NCI-H2081 treated with DMSO at 0.1 percent for 48 hours (cell line): ENCODE measurements at regions not wholly inside any gene's neighbourhood (a gene's known extent, or its start where the extent isn't known, plus 50 kb on each side); places are given as distances from the start of the nearest gene placed in this dataset.
"Not testable (repeated sequence)": the region's sequence is repeated elsewhere in the genome, so short reads cannot be mapped to it uniquely, and the experiment has no call there.

ENCODE experiments used
- DNase-seq: peaks from one replicate; lab custom pipeline; 2025; lab: John Stamatoyannopoulos, UW

DNA sequence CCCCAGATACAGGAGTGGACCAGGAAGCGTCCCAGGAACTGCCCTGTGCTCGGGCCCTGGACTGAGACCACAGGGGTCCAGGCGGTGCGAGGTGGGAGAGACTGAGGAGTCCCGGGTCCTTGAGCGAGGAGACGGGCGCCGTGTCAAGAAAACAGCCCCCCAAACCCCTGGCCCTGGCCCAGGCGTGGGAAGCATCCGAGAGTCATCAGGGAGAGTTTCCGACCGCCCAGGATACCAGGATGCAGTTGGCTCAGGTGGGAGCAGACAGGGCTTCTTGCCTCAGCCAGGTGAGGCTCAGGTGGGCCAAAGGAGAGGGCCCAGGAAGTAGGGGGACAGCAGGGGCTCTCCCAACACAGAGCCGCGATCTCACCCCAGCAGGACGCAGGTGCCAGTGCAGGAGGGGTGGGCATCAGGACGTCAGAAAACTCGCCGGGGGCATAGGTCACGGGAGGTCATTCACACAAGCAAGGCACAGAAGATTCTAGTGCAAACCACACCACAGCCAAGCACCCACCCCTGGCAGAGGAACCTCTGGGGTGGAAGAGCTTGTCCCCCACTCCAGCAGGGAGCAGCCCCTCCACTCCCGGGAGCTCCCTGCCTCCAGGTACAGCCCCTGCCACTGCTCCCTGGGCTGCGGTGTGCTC lies 102.5 kb upstream of the EIF5 start:
- no peak for DNase-seq

- no peak for DNase-seq
Observed at GRCh38 chr14:103232031-103232808, 101.8 kb upstream of the EIF5 start.

GRCh38 chr14:103232831-103233319 lies 101.2 kb upstream of the EIF5 start:
- DNase-seq: peak; percentile 43

GRCh38 chr14:103233328-103233727 lies 100.7 kb upstream of the EIF5 start:
- no peak for DNase-seq

DNA sequence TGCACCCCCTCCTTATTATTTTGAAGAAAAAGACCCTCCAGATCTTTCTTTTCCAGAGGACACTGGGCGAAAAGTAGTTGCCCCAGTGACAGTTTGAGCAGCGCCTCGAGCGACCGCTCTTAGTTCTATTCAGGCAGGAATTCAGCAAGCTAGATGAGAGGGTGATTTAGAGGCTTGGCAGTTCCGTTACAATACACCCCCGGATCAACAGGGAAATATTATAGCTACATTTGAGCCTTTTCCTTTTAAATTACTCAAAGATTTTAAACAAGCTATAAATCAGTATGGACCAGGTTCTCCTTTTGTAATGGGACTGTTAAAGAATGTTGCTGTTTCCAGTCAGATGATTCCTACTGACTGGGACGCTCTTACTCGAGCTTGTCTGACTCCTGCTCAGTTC lies 99.2 kb upstream of the EIF5 start:
- not testable (repeated sequence) for DNase-seq

DNA sequence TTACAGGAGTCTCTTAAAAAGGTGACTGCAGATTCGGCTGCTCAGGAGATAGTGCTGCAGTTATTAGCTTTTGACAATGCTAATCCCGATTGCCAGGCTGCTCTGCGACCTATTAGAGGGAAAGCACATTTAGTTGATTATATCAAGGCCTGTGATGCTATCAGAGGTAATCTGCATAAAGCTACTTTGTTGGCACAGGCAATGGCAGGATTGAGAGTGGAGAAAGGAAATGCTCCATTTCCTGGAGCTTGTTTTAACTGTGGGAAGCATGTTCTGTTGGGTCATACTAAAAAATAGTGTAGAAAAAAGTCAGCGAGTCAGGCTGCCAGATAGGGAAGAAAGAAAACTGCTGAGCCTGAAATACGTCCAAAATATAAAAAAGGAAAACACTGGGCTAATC lies 98.5 kb upstream of the EIF5 start:
- DNase-seq: not testable (repeated sequence)

GRCh38 chr14:103239751-103240150 lies 94.3 kb upstream of the EIF5 start:
- DNase-seq: no peak

DNA sequence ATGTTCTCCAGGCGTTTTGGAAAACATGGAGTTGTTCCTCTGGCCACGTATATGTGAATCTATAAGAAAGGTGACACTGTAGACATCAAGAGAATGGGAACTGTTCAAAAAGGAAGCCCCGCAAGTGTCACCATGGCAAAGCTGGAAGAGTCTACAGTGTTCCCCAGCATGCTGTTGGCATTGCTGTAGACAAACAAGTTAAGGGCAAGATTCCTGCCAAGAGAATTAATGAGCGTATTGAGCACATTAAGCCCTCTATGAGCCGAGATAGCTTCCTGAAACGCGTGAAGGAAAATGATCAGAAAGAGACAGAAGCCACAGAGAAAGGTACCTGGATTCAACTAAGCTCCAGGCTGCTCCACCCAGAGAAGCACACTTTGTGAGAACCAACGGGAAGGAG lies 92.5 kb upstream of the EIF5 start:
- no peak for DNase-seq

GRCh38 chr14:103243764-103244737 lies 90.0 kb upstream of the EIF5 start:
- no peak for DNase-seq

DNA sequence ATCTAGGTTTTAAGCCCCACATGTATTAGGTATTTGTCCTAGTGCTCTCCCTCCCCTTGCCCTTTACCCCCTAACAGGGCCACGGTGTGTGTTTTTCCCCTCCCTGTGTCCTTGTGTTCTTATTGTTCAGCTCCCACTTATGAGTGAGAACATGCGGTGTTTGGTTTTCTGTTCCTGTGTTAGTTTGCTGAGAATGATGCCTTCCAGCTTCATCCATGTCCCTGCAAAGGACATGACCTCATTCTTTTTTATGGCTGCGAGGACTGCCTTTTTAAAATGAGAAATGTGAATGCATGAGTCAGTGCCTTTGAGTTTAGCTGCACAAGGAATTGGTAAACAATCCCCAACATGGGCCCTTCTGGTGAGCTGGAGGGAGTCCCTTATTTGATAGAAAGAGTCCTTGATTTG lies 88.4 kb upstream of the EIF5 start:
- not testable (repeated sequence) for DNase-seq

DNA sequence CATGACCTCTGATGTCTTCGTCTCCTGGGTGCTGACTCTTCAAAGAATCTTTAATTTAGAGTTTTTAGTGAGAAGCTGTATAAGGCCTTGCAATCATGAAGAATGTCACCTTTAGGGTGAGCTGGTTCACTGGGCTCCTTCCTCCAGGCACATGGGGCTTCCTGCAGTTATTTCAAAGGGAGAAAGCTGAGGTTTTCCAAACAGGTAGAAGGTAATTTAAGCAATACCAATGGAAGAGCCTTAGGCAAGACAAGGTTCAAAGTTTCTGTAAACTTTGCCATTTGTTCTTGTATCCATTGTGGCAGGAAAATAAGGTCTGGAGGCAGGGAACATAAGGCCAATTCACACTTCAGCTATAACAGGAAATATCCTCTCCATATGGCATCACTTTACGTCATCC lies 88.0 kb upstream of the EIF5 start:
- DNase-seq: no peak

- DNase-seq: no peak
Observed at GRCh38 chr14:103247169-103247606, 86.8 kb upstream of the EIF5 start.

DNA sequence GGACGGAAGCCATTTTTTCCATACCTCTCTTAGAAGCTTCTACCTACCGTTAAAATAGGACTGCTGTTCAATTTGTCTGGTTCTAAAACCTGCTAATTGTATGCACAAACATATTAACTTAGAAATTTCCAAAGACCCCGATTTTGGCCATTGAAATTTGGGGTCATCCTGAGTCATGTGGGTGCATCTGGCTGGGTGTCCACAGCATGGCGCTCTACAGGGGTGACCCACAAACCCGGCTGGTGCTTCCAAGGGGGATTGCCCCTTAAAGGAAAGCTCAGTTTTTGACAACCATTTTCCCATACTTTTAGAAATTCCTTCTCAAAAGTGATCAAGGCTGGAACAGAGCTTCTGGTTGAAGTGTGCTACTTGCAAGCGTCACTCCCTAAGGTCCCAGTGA lies 83.9 kb upstream of the EIF5 start:
- no peak for DNase-seq

DNA sequence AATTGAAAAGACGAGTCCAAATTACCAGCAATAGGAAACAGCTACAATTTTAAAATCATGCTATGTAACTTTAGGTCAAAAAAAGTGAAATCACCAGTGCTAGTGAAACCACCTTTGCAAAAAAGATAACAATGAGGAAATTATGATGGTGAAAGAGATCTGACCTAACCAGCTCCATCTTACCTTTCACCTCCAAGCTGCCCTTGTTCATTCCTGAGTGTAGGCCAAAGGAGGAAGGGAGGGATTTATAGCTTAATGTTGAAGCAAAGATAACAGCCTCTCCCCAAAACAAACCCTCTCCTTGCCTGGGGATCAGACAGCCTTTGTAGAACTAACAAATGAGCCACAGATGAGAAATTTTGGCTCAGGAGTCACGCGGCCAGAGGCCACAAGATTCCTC lies 83.2 kb upstream of the EIF5 start:
- no peak for DNase-seq

- no peak for DNase-seq
Observed at GRCh38 chr14:103255555-103255954, 78.5 kb upstream of the EIF5 start.

GRCh38 chr14:103256406-103256805 lies 77.6 kb upstream of the EIF5 start:
- no peak for DNase-seq

DNA sequence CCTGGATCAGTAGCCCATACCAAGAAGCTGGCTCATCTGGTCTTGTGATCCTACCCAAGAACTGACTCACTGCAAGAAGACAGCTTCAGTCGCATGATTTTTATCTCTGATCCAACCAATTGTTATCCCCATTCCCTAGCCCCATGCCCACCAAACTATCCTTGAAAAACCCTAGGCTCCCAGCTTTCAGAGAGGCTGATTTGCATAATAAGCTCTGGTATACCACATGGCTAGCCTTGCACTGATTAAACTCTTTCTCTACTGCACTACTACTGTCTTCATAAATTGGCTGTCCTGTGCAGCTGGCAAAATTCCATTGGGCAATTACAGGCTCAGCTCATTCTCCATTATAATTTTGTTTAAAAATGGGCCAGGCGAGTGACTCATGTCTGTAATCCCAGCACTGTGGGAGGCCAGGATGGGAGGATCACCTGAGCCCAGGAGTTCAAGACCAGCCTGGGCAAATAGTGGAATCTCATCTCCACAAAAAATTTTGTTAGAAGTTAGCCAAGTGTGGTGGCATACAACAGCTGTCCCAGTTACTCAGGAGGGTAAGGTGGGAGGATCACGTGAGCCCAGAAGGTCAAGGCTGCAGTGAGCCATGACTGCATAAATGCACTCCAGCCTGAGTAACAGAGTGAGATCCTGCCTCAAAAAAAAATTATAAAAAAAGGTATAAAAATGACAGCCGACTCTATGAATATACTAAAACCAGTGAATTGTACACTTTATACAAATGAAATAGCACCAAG lies 76.7 kb upstream of the EIF5 start:
- no peak for DNase-seq

- no peak for DNase-seq
Observed at GRCh38 chr14:103258211-103258610, 75.8 kb upstream of the EIF5 start.

DNA sequence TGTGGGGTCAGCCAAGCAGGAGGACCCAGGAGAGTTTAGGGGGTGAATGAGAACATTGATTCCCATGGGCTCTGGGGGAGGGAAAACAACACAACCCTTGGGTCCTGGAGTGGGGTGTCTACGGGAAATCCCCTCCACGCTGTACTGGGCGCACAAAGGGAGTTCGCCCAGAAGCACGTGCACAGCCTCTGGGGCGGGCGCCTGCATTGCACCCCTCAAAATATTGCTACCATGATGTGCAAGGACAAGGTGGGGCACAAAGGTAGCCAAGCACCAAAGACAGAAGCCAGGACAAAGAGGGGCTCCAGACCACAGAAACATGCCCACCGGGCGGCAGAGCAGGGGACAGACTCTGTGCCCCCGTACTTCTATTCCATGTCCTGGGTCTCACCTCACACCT lies 74.9 kb upstream of the EIF5 start:
- DNase-seq: no peak

GRCh38 chr14:103259801-103260628 lies 74.0 kb upstream of the EIF5 start:
- no peak for DNase-seq
